AG09309 (cell line): ENCODE measurements at regions not wholly inside any gene's neighbourhood (a gene's known extent, or its start where the extent isn't known, plus 50 kb on each side); places are given as distances from the start of the nearest gene placed in this dataset.

Source experiments
- DNase-seq: peaks from one replicate; pipeline ENCODE4 v3.0.0-alpha.2; 2010; ENCODE audit warnings: low read depth
- H3K4me3 ChIP-seq: 2 replicates; pipeline ENCODE4 v1.5.1; 2011; ENCODE audit warnings: mild to moderate bottlenecking, low read depth, low read length, moderate library complexity; ENCODE audit not compliant: control insufficient read depth
- CTCF ChIP-seq: IDR thresholded peaks from 2 replicates; pipeline ENCODE4 v1.5.1; 2011; ENCODE audit warnings: mild to moderate bottlenecking, low read depth, low read length, inconsistent platforms; ENCODE audit not compliant: insufficient read depth, control insufficient read depth; ENCODE audit errors: missing control alignments

DNA sequence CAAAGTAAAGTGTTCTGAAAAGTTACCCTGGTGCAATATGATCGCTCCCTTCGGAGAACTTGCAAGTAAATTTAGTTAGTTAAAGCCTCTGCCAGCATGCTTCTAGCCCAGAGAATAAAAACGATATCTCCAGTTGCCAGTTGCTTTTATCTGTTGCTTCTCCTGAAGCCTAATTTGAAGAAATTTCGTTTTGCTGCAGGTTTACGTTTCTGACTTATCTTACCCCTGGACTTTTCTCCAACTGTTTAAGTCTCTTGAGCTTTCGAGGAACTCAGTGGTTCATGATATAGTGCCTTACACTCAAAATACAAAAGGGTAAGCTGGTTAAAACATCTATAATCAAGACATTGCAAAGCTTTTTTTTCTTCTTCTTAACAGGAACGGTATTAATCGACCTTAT is 131.1 kb downstream of the FAM161A start:
- no peak overlapping the region for H3K4me3 ChIP-seq
- TF ChIP-seq CTCF, result no peak
- DNase-seq, result no peak

GRCh38 chr2:61722318-61722717 is 131.5 kb downstream of the FAM161A start:
- no peak for DNase-seq
- no peak for TF ChIP-seq CTCF
- no peak overlapping the region for H3K4me3 ChIP-seq

DNA sequence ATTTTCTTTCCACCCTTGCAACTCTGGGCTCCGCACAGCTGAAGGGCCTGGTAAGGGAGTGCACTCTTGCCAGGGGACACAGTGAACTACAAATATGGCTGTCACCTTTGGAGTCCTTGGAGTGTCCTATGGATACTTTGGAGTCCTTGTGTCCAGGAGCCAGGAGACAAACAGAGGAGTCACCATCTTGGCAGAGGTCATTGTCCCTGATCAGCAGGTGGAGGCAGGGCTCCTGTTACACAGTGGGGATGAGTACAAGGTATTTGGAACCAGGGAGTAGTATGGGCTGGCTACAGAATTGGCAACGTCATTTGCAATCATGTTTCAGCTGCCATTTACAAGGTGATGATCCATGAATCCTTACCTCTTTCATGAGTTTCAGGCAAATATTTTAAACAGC is 132.5 kb downstream of the FAM161A start:
- H3K4me3 ChIP-seq, result no peak overlapping the region
- TF ChIP-seq CTCF, result no peak
- no peak for DNase-seq

DNA sequence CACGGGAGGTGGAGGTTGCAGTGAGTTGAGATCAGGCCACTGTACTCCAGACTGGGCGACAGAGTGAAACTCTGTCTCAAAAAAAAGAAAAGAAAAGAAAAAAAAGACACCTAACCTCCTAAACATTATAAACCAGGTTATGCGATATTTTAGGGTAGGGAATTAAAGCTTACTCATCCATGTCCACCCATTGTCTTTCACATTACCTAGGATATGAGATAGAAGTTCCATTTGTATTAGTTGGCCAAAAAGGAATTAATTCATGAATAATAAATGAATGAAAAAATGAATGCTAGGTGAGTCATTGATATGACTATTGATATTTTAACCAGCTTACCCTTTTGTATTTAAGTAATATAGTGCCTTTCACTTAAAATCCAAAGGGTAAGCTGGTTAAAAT is 132.9 kb downstream of the FAM161A start:
- TF ChIP-seq CTCF, result no peak
- DNase-seq, result no peak
- H3K4me3 ChIP-seq, result no peak overlapping the region

GRCh38 chr2:61718965-61719364 is 134.9 kb downstream of the FAM161A start:
- H3K4me3 ChIP-seq, result no peak overlapping the region
- no peak for TF ChIP-seq CTCF
- DNase-seq, result no peak

DNA sequence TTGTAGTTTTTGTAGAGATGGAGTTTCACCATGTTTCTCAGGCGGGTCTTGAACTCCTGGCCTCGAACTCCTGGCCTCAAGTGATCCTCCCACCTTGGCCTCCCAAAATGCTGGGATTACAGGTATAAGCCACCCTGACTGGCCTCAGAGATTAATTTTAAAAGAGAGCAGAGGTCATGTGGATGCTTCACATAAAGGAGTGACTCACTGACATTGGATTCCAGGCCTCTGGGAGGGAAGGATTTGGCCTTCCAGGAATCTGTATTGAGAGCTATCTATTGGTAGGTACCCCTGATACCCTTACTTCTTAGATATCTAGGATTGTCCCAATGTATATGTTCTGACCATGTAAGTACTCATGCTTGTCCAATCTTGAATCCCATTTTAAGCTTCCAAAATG is 138.4 kb downstream of the FAM161A start:
- TF ChIP-seq CTCF, result no peak
- no peak for DNase-seq
- H3K4me3 ChIP-seq, result no peak overlapping the region

GRCh38 chr2:61714210-61714609 is 139.7 kb downstream of the FAM161A start:
- no peak for DNase-seq
- no peak for TF ChIP-seq CTCF

More at GRCh38 chr2:61714210-61714609, 139.7 kb downstream of the FAM161A start:
- no peak overlapping the region for H3K4me3 ChIP-seq
